Nephron progenitor cell (in vitro differentiated cells): ENCODE measurements at regions not wholly inside any gene's neighbourhood (a gene's known extent, or its start where the extent isn't known, plus 50 kb on each side); places are given as distances from the start of the nearest gene placed in this dataset.

Experiments used
- DNase-seq: peaks from one replicate; pipeline ENCODE4 v3.0.0; 2021
- H3K27ac Mint-ChIP-seq: 2 replicates; pipeline ENCODE4 v1.8.0; 2021; ENCODE audit warnings: mild to moderate bottlenecking, moderate library complexity, mixed read lengths
- H3K27me3 Mint-ChIP-seq: 2 replicates; pipeline ENCODE4 v1.8.0; 2021; ENCODE audit warnings: mild to moderate bottlenecking, low read depth, mixed read lengths; ENCODE audit not compliant: poor library complexity
- H3K36me3 Mint-ChIP-seq: 2 replicates; pipeline ENCODE4 v1.8.0; 2021; ENCODE audit warnings: low read depth, mixed read lengths
- H3K4me1 Mint-ChIP-seq: 2 replicates; pipeline ENCODE4 v1.8.0; 2021; ENCODE audit warnings: mixed read lengths
- H3K4me3 Mint-ChIP-seq: 2 replicates; pipeline ENCODE4 v1.8.0; 2021; ENCODE audit warnings: mild to moderate bottlenecking, moderate library complexity, mixed read lengths
- H3K9me3 Mint-ChIP-seq: 2 replicates; pipeline ENCODE4 v1.8.0; 2021; ENCODE audit warnings: mild to moderate bottlenecking, moderate library complexity, mixed read lengths
- CTCF ChIP-seq: fragments of 200-600 bp; sonication (generic); IDR thresholded peaks from 2 replicates; pipeline ENCODE4 v1.5.0; 2021; ENCODE audit warnings: antibody characterized with exemption

DNA sequence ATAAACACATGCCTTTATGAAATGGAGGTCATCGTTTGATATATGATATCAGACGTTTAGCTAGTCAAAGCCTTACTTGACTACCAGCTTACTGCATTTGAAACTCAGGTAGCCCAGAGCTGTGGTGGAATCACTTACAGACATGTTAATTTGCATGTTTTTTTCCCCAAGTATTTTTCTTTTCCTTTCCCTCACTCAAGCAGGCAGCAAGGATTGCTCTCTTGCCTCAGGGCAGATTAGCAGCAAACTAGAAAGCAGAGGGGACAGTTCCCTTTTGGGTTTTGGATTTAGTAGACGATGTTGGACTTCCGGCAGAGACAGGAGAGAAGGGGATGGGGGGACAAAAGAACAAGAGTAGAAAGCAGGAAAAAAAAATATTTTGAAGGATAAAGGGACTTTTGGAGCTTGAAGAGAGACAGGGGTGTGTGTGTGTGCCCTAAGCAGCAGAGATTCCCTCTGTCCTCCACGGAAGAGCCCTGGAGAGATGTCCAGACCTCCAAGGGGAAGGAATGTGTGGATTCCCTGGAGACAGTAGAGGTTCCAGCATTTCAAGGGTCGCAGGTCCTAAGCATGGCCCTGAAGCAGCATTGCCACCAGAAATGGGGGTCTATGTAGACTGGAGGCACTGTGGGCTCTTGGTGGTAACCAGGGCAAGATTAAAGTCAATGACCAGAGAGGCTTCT lies 86.8 kb upstream of the CADPS start:
- Mint-ChIP-seq H3K4me3 (no peak overlapping the region), H3K9me3 (no peaks in the 10 kb centered on the region), H3K27me3 (peaks cover 3% of the 10 kb centered on the region), H3K27ac (no peak overlapping the region), H3K36me3 (no peaks in the 10 kb centered on the region), H3K4me1 (peaks cover 17% of the 10 kb centered on the region)
- TF ChIP-seq CTCF: no peak
- DNase-seq: no peak

- Mint-ChIP-seq H3K4me1 (peaks cover 17% of the 10 kb centered on the region), H3K27ac (no peak overlapping the region), H3K27me3 (peaks cover 3% of the 10 kb centered on the region), H3K4me3 (no peak overlapping the region), H3K9me3 (no peaks in the 10 kb centered on the region), H3K36me3 (no peaks in the 10 kb centered on the region)
- no peak for TF ChIP-seq CTCF
- DNase-seq: no peak
Measured at GRCh38 chr3:62962714-62963113, 87.5 kb upstream of the CADPS start.

GRCh38 chr3:62965311-62965710 lies 90.1 kb upstream of the CADPS start:
- no peak overlapping the region for H3K27ac Mint-ChIP-seq
- no peak for TF ChIP-seq CTCF
- no peak for DNase-seq
- H3K4me3 Mint-ChIP-seq: no peak overlapping the region
- no peaks in the 10 kb centered on the region for H3K36me3 Mint-ChIP-seq
- H3K27me3 Mint-ChIP-seq: no peaks in the 10 kb centered on the region
- peaks cover 17% of the 10 kb centered on the region for H3K4me1 Mint-ChIP-seq
- H3K9me3 Mint-ChIP-seq: no peaks in the 10 kb centered on the region

DNA sequence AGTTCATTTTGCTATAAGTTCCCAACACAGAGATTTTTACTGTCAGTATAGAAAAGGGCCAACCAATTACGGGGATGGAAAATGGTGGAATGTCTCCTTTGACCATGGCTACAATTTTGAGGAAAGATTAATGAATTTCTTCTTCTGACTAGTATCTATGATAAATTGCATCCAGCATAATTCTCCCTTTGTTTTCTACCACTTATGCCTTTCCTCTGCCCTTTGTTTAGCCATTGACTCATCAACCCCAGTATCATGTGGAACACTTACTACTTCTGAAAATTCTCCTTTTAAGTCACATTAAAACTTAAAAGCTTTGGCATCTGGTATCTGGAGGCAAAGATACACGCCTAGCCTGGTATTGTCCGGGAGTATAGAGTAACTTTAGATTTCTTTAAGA lies 92.9 kb upstream of the CADPS start:
- Mint-ChIP-seq H3K9me3 (no peaks in the 10 kb centered on the region), H3K4me3 (no peak overlapping the region), H3K27me3 (no peaks in the 10 kb centered on the region), H3K36me3 (no peaks in the 10 kb centered on the region), H3K4me1 (peaks cover 17% of the 10 kb centered on the region), H3K27ac (no peak overlapping the region)
- no peak for DNase-seq
- no peak for TF ChIP-seq CTCF

DNA sequence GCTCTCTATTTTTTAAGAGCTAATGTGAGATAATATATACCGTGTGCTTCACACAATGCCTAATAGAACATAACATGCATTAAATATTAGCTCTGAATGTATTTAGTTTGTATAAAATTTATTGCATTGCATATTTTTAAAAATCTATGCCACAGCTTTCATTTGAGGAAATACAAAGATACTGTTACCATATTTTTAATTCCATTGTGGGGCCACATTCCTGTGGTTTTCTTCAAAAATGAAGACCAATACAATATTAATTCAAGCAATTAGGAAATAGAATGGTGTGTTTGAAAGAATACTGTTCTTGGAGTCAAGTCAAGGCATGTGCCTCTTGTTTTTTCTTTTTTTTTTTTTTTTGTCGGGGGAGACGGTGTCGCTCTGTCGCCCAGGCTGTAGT lies 95.4 kb upstream of the CADPS start:
- H3K4me1 Mint-ChIP-seq: peaks cover 2% of the 10 kb centered on the region
- H3K27ac Mint-ChIP-seq: no peak overlapping the region
- no peak overlapping the region for H3K4me3 Mint-ChIP-seq
- no peaks in the 10 kb centered on the region for H3K36me3 Mint-ChIP-seq
- no peak for TF ChIP-seq CTCF
- peaks cover 3% of the 10 kb centered on the region for H3K27me3 Mint-ChIP-seq
- no peak for DNase-seq
- no peaks in the 10 kb centered on the region for H3K9me3 Mint-ChIP-seq

- Mint-ChIP-seq H3K9me3 (no peaks in the 10 kb centered on the region), H3K4me3 (no peak overlapping the region), H3K27me3 (peaks cover 3% of the 10 kb centered on the region), H3K4me1 (no peaks in the 10 kb centered on the region), H3K27ac (no peak overlapping the region), H3K36me3 (no peaks in the 10 kb centered on the region)
- TF ChIP-seq CTCF: no peak
- no peak for DNase-seq
Measured at GRCh38 chr3:62975566-62975965, 100.3 kb upstream of the CADPS start.
